Osteoblast (primary cell): ENCODE measurements at regions not wholly inside any gene's neighbourhood (a gene's known extent, or its start where the extent isn't known, plus 50 kb on each side); places are given as distances from the start of the nearest gene placed in this dataset.

ENCODE experiments used
- DNase-seq: peaks from one replicate; pipeline ENCODE4 v3.0.0; 2011; ENCODE audit warnings: low spot score, mixed read lengths; ENCODE audit not compliant: insufficient read length; ENCODE audit errors: missing footprints
- H2AFZ ChIP-seq: 2 replicates; pipeline ENCODE4 v1.6.0; 2011; ENCODE audit warnings: mild to moderate bottlenecking, low read length
- H3K27ac ChIP-seq: 2 replicates; pipeline ENCODE4 v1.5.1; 2011; ENCODE audit warnings: mild to moderate bottlenecking, low read depth, low read length, moderate library complexity
- H3K27me3 ChIP-seq: 2 replicates; pipeline ENCODE4 v1.6.0; 2012; ENCODE audit warnings: mild to moderate bottlenecking, control low read depth, inconsistent platforms, low read length, moderate library complexity; ENCODE audit not compliant: insufficient read depth
- H3K36me3 ChIP-seq: 2 replicates; pipeline ENCODE4 v1.5.1; 2011; ENCODE audit warnings: mild to moderate bottlenecking, low read length, control low read depth, moderate library complexity; ENCODE audit not compliant: insufficient read depth
- H3K4me1 ChIP-seq: 2 replicates; pipeline ENCODE4 v1.5.1; 2011; ENCODE audit warnings: mild to moderate bottlenecking, low read length, control low read depth, moderate library complexity; ENCODE audit not compliant: insufficient read depth
- H3K4me2 ChIP-seq: 2 replicates; pipeline ENCODE4 v1.6.0; 2011; ENCODE audit warnings: mild to moderate bottlenecking, low read length; ENCODE audit not compliant: insufficient read depth
- H3K4me3 ChIP-seq: fragments of 200-600 bp; sonication (generic); 3 replicates; pipeline ENCODE4 v1.5.1; 2012; ENCODE audit warnings: mild to moderate bottlenecking, low read length, inconsistent platforms; ENCODE audit not compliant: insufficient read depth
- H3K79me2 ChIP-seq: 2 replicates; pipeline ENCODE4 v1.6.0; 2012; ENCODE audit warnings: mild to moderate bottlenecking, low read length, control low read depth, inconsistent platforms; ENCODE audit not compliant: insufficient read depth
- H3K9me3 ChIP-seq: 2 replicates; pipeline ENCODE4 v1.5.1; 2011; ENCODE audit warnings: low read depth, low read length, control low read depth
- H4K20me1 ChIP-seq: 2 replicates; pipeline ENCODE4 v1.6.0; 2012; ENCODE audit warnings: mild to moderate bottlenecking, low read length, control low read depth; ENCODE audit not compliant: insufficient read depth
- CTCF ChIP-seq: IDR thresholded peaks from 2 replicates; pipeline ENCODE4 v1.5.1; 2011; ENCODE audit warnings: mild to moderate bottlenecking, low read depth, low read length, moderate library complexity; ENCODE audit errors: extremely low read depth

- no peak for TF ChIP-seq CTCF
- no peaks in the 10 kb centered on the region for H3K36me3 ChIP-seq
- no peak overlapping the region for H2AFZ ChIP-seq
- H3K4me1 ChIP-seq = no peaks in the 10 kb centered on the region
- no peak for DNase-seq
- H3K27ac ChIP-seq = no peak overlapping the region
- H3K9me3 ChIP-seq = no peaks in the 10 kb centered on the region
- no peak overlapping the region for H3K4me2 ChIP-seq
- no peak overlapping the region for H3K4me3 ChIP-seq
- H3K27me3 ChIP-seq = no peaks in the 10 kb centered on the region
- H4K20me1 ChIP-seq = no peaks in the 10 kb centered on the region
- no peaks in the 10 kb centered on the region for H3K79me2 ChIP-seq
Observed at GRCh38 chr18:25470062-25470461, 118.1 kb upstream of the ZNF521 start.

- H4K20me1 ChIP-seq = no peaks in the 10 kb centered on the region
- H3K4me1 ChIP-seq = no peaks in the 10 kb centered on the region
- no peak overlapping the region for H3K27ac ChIP-seq
- no peak for TF ChIP-seq CTCF
- H3K79me2 ChIP-seq = no peaks in the 10 kb centered on the region
- no peaks in the 10 kb centered on the region for H3K9me3 ChIP-seq
- DNase-seq = no peak
- no peaks in the 10 kb centered on the region for H3K27me3 ChIP-seq
- H3K4me3 ChIP-seq = no peak overlapping the region
- no peak overlapping the region for H3K4me2 ChIP-seq
- no peaks in the 10 kb centered on the region for H3K36me3 ChIP-seq
- H2AFZ ChIP-seq = no peak overlapping the region
Observed at GRCh38 chr18:25469489-25469888, 117.5 kb upstream of the ZNF521 start.

GRCh38 chr18:25467226-25467987 is 115.4 kb upstream of the ZNF521 start:
- Histone ChIP-seq H3K4me1 (no peaks in the 10 kb centered on the region), H4K20me1 (no peaks in the 10 kb centered on the region), H3K36me3 (no peaks in the 10 kb centered on the region), H3K79me2 (no peaks in the 10 kb centered on the region), H2AFZ (no peak overlapping the region), H3K9me3 (no peaks in the 10 kb centered on the region), H3K27ac (no peak overlapping the region), H3K4me3 (no peak overlapping the region), H3K27me3 (no peaks in the 10 kb centered on the region), H3K4me2 (no peak overlapping the region)
- DNase-seq = no peak
- TF ChIP-seq CTCF = no peak

GRCh38 chr18:25465152-25465732 is 113.3 kb upstream of the ZNF521 start:
- no peaks in the 10 kb centered on the region for H3K27me3 ChIP-seq
- no peak overlapping the region for H3K4me2 ChIP-seq
- TF ChIP-seq CTCF = no peak
- H3K9me3 ChIP-seq = no peaks in the 10 kb centered on the region
- H3K4me1 ChIP-seq = no peaks in the 10 kb centered on the region
- no peak overlapping the region for H3K4me3 ChIP-seq
- no peak overlapping the region for H3K27ac ChIP-seq
- no peak overlapping the region for H2AFZ ChIP-seq
- H3K36me3 ChIP-seq = no peaks in the 10 kb centered on the region
- no peaks in the 10 kb centered on the region for H4K20me1 ChIP-seq
- DNase-seq = no peak
- H3K79me2 ChIP-seq = no peaks in the 10 kb centered on the region
